ENCODE measurements at regions not wholly inside any gene's neighbourhood (a gene's known extent, or its start where the extent isn't known, plus 50 kb on each side); places are given as distances from the start of the nearest gene placed in this dataset.

- Histone ChIP-seq H3K4me3 (no peak overlapping the region), H3K4me1 (no peaks in the 10 kb centered on the region), H3K9me3 (no peaks in the 10 kb centered on the region), H3K27ac (no peak overlapping the region), H3K36me3 (no peaks in the 10 kb centered on the region), H3K27me3 (ENCODE audit: low read depth) (no peaks in the 10 kb centered on the region)
- intact Hi-C loops (cut with DNase I) = no loop called here
- DNase-seq (no peak), ATAC-seq (no peak)
- TF ChIP-seq CTCF (IDR thresholded peaks at IDR 0.05) = no peak
These were observed 488.9 kb downstream of the MBD2 start for GRCh38 chr18:53735526-53735925.

GRCh38 chr18:53715243-53715853 lies 509.1 kb downstream of the MBD2 start:
- TF ChIP-seq CTCF (IDR thresholded peaks at IDR 0.05) = no peak
- no peak for ATAC-seq
- H3K4me1 ChIP-seq = no peaks in the 10 kb centered on the region

DNA sequence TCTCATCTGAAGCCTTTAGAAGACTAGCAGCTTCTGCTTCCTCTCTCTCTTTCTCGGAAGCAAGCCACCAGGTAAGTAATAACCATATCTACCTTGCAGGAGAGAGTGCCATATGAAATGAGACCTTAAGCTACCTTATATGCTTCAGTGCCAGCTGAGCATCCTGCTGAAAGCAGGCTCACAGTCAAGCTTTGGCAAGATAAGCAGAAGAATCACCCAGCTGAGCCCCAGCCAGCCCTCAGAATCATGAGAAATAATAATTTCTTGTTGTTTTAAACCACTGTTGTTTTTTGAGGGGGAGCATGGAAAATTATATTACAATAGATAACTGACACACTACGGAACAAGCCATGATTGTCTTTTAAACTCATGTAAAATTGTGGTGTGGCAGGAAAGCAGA lies 514.4 kb downstream of the MBD2 start:
- DNase-seq (no peak), ATAC-seq (no peak)
- intact Hi-C loops (cut with DNase I) = no loop called here
- Histone ChIP-seq H3K4me1 (no peaks in the 10 kb centered on the region), H3K9me3 (peaks cover 4% of the 10 kb centered on the region), H3K27ac (no peak overlapping the region), H3K27me3 (ENCODE audit: low read depth) (no peaks in the 10 kb centered on the region), H3K4me3 (no peak overlapping the region), H3K36me3 (no peaks in the 10 kb centered on the region)
- no peak for TF ChIP-seq CTCF (IDR thresholded peaks at IDR 0.05)

More at GRCh38 chr18:53715243-53715853, 509.1 kb downstream of the MBD2 start:
- DNase-seq = no peak
- H3K9me3 ChIP-seq = no peaks in the 10 kb centered on the region
- H3K4me3 ChIP-seq = no peak overlapping the region
- no peaks in the 10 kb centered on the region for H3K36me3 ChIP-seq
- no peaks in the 10 kb centered on the region for H3K27me3 ChIP-seq (ENCODE audit: low read depth)
- H3K27ac ChIP-seq = no peak overlapping the region
- intact Hi-C loops (cut with DNase I) = no loop called here

GRCh38 chr18:53702480-53702879 lies 522.0 kb downstream of the MBD2 start:
- Histone ChIP-seq H3K9me3 (no peaks in the 10 kb centered on the region), H3K36me3 (no peaks in the 10 kb centered on the region), H3K27ac (no peak overlapping the region), H3K4me1 (no peaks in the 10 kb centered on the region), H3K4me3 (no peak overlapping the region), H3K27me3 (ENCODE audit: low read depth) (no peaks in the 10 kb centered on the region)
- ATAC-seq (no peak), DNase-seq (no peak)
- TF ChIP-seq CTCF (IDR thresholded peaks at IDR 0.05) = no peak
- intact Hi-C loops (cut with DNase I) = no loop called here

DNA sequence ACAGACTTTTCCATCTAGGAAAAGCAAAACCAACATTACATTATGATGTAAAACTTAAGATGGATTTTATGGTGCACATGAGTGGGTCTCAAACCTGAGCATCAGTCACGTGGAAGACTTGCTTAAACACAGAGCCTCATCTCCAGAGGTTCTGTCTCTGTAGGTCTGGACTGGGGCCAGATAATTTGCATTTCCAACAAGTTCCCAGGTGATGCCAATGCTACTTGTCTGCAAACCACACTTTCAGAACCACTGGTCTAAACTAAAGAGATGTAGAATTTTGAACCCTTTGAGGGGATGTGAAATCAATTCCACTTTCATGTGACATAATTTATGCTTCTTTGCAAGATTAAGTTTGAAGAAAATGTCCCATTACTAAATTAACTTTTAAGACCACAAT lies 522.8 kb downstream of the MBD2 start:
- no peak for TF ChIP-seq CTCF (IDR thresholded peaks at IDR 0.05)
- no peak for ATAC-seq

More for the DNA sequence above, 522.8 kb downstream of the MBD2 start:
- H3K4me1 ChIP-seq = no peaks in the 10 kb centered on the region
- intact Hi-C loops (cut with DNase I) = no loop called here
- H3K9me3 ChIP-seq = no peaks in the 10 kb centered on the region
- no peak overlapping the region for H3K4me3 ChIP-seq
- H3K36me3 ChIP-seq = no peaks in the 10 kb centered on the region
- H3K27ac ChIP-seq = no peak overlapping the region
- DNase-seq = no peak
- no peaks in the 10 kb centered on the region for H3K27me3 ChIP-seq (ENCODE audit: low read depth)
